ENCODE measurements at regions not wholly inside any gene's neighbourhood (a gene's known extent, or its start where the extent isn't known, plus 50 kb on each side); places are given as distances from the start of the nearest gene placed in this dataset.

DNA sequence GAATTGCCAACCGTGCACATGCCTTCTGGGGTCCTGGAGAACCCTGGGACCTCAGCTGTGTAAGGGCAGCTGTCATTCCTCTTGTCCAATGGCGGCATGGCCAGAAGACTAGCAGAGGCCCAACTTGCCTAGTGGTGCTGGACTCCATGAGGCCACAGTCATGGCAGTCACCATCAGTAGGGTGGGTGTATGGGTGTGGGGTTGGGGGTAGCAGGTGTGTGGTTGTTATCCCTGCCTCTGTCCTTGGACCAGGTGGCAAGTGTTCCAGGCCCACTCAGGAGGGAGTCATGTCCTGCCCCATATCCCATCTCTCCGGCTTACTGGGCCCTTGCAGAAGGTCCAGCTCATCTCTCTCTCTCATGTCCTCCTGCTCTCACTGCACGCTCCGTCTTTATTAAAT lies 1596.2 kb downstream of the MRPL39 start:
- TF ChIP-seq, protein P1, sequence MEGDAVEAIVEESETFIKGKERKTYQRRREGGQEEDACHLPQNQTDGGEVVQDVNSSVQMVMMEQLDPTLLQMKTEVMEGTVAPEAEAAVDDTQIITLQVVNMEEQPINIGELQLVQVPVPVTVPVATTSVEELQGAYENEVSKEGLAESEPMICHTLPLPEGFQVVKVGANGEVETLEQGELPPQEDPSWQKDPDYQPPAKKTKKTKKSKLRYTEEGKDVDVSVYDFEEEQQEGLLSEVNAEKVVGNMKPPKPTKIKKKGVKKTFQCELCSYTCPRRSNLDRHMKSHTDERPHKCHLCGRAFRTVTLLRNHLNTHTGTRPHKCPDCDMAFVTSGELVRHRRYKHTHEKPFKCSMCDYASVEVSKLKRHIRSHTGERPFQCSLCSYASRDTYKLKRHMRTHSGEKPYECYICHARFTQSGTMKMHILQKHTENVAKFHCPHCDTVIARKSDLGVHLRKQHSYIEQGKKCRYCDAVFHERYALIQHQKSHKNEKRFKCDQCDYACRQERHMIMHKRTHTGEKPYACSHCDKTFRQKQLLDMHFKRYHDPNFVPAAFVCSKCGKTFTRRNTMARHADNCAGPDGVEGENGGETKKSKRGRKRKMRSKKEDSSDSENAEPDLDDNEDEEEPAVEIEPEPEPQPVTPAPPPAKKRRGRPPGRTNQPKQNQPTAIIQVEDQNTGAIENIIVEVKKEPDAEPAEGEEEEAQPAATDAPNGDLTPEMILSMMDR (IDR thresholded peaks at IDR 0.05), result no peak
- TF ChIP-seq POLR2A (IDR thresholded peaks at IDR 0.05) (no peak), POLR2AphosphoS5 (IDR thresholded peaks at IDR 0.05) (no peak)
